NCI-H1105 (cell line): ENCODE measurements at regions not wholly inside any gene's neighbourhood (a gene's known extent, or its start where the extent isn't known, plus 50 kb on each side); places are given as distances from the start of the nearest gene placed in this dataset.
"Not testable (repeated sequence)": the region's sequence is repeated elsewhere in the genome, so short reads cannot be mapped to it uniquely, and the experiment has no call there.

Source experiments
- DNase-seq: peaks from one replicate; lab custom pipeline; 2025; lab: John Stamatoyannopoulos, UW

- no peak for DNase-seq
Measured at GRCh38 chr12:14207905-14208551, 157.5 kb upstream of the ATF7IP start.

- DNase-seq: no peak
Measured at GRCh38 chr12:14211947-14212387, 153.5 kb upstream of the ATF7IP start.

- DNase-seq: no peak
Measured at GRCh38 chr12:14213542-14213941, 151.9 kb upstream of the ATF7IP start.

GRCh38 chr12:14214495-14214894 is 151.0 kb upstream of the ATF7IP start:
- DNase-seq: no peak

GRCh38 chr12:14215949-14216348 is 149.5 kb upstream of the ATF7IP start:
- DNase-seq: not testable (repeated sequence)

GRCh38 chr12:14216405-14217294 is 148.8 kb upstream of the ATF7IP start:
- no peak for DNase-seq

GRCh38 chr12:14219156-14219555 is 146.3 kb upstream of the ATF7IP start:
- DNase-seq: no peak

- DNase-seq: not testable (repeated sequence)
Measured at GRCh38 chr12:14219670-14220069, 145.8 kb upstream of the ATF7IP start.

- no peak for DNase-seq
Measured at GRCh38 chr12:14225064-14225463, 140.4 kb upstream of the ATF7IP start.

GRCh38 chr12:14235176-14235575 is 130.3 kb upstream of the ATF7IP start:
- DNase-seq: not testable (repeated sequence)

- DNase-seq: not testable (repeated sequence)
Measured at GRCh38 chr12:14236641-14237040, 128.8 kb upstream of the ATF7IP start.

GRCh38 chr12:14238221-14238792 is 127.2 kb upstream of the ATF7IP start:
- DNase-seq: peak; percentile 7

GRCh38 chr12:14239350-14239934 is 126.0 kb upstream of the ATF7IP start:
- DNase-seq: no peak

- no peak for DNase-seq
Measured at GRCh38 chr12:14239935-14240872, 125.3 kb upstream of the ATF7IP start.

- no peak for DNase-seq
Measured at GRCh38 chr12:14240873-14241220, 124.6 kb upstream of the ATF7IP start.

- DNase-seq: not testable (repeated sequence)
Measured at GRCh38 chr12:14242825-14243224, 122.7 kb upstream of the ATF7IP start.

GRCh38 chr12:14243941-14244340 is 121.5 kb upstream of the ATF7IP start:
- DNase-seq: no peak

GRCh38 chr12:14244876-14245669 is 120.4 kb upstream of the ATF7IP start:
- no peak for DNase-seq

- no peak for DNase-seq
Measured at GRCh38 chr12:14247166-14247565, 118.3 kb upstream of the ATF7IP start.

GRCh38 chr12:14249368-14249767 is 116.1 kb upstream of the ATF7IP start:
- DNase-seq: no peak

GRCh38 chr12:14252697-14253096 is 112.8 kb upstream of the ATF7IP start:
- DNase-seq: no peak
